ENCODE measurements at regions not wholly inside any gene's neighbourhood (a gene's known extent, or its start where the extent isn't known, plus 50 kb on each side); places are given as distances from the start of the nearest gene placed in this dataset.

GRCh38 chr15:96264351-96264798, 66.1 kb upstream of the NR2F2 start:
- no peak overlapping the region for H3K56ac ChIP-seq (replicated peaks; ENCODE audit: insufficient read length, low read depth, low read length)
- no peak overlapping the region for H2AK5ac ChIP-seq (ENCODE audit: low read depth, low read length)
- H4K8ac ChIP-seq (ENCODE audit: extremely low read depth, insufficient read depth, low read length), result no peak overlapping the region
- H3K27ac ChIP-seq (ENCODE audit: low read depth, low read length), result no peak overlapping the region
- WGBS, 2 experiments (ENCODE audit: extremely low coverage in 1 of 2, insufficient coverage in 1 of 2, insufficient read length in 1 of 2, insufficient replicate concordance in 2 of 2, low coverage in 1 of 2, low lambda C conversion rate in 2 of 2, missing lambda C conversion rate in 1 of 2), result 94% methylated on average over 1 of the region's 1 CpG; no CpG with 5 or more reads in 1 of the 2 experiments
- no peaks in the 10 kb centered on the region for H3K79me1 ChIP-seq (ENCODE audit: low read depth, low read length)
- H3K4ac ChIP-seq (replicated peaks; ENCODE audit: insufficient read length, low read depth, low read length), result no peak overlapping the region
- no peaks in the 10 kb centered on the region for H3K36me3 ChIP-seq (ENCODE audit: control insufficient read depth in 2 of 4, insufficient read depth in 4 of 4, low read length in 3 of 4)
- H2AFZ ChIP-seq (ENCODE audit: low read length), result no peak overlapping the region
- no peak overlapping the region for H3K4me3 ChIP-seq (ENCODE audit: extremely low read depth in 1 of 4, insufficient read depth in 2 of 4, low read depth in 3 of 4, low read length in 4 of 4)
- no peak overlapping the region for H3K14ac ChIP-seq (ENCODE audit: insufficient read length)
- no peak overlapping the region for H2BK5ac ChIP-seq (ENCODE audit: low read depth, low read length)
- H2BK15ac ChIP-seq (ENCODE audit: low read length), result no peak overlapping the region
- POLR2A ChIA-PET (ENCODE audit: partially characterized antibody), result no interaction called here
- no peak overlapping the region for H2BK12ac ChIP-seq (ENCODE audit: low read depth, low read length)
- no peaks in the 10 kb centered on the region for H3K27me3 ChIP-seq (replicated peaks in 1 of 4; ENCODE audit: control insufficient read depth in 3 of 4, extremely low read depth in 1 of 4, insufficient read depth in 3 of 4, low read length in 3 of 4)
- no peaks in the 10 kb centered on the region for H3K9me3 ChIP-seq (ENCODE audit: insufficient read depth in 2 of 2, low read depth in 1 of 2, low read length in 1 of 2)
- H3K79me2 ChIP-seq (ENCODE audit: control insufficient read depth in 1 of 2, insufficient read depth in 2 of 2, low read length in 2 of 2), result no peaks in the 10 kb centered on the region
- H3K18ac ChIP-seq (ENCODE audit: extremely low read depth, low read length), result no peak overlapping the region
- no peak overlapping the region for H4K91ac ChIP-seq (replicated peaks; ENCODE audit: insufficient read length, low read length)
- no peak overlapping the region for H3K9ac ChIP-seq (replicated peaks in 1 of 4; ENCODE audit: extremely low read depth in 1 of 4, low read depth in 3 of 4, low read length in 3 of 4)
- no peak overlapping the region; a peak in 1 of 4 replicates for H3K4me2 ChIP-seq (ENCODE audit: insufficient read depth in 1 of 2, low read depth in 2 of 2, low read length in 2 of 2)
- FAIRE-seq, result no peak
- H2BK20ac ChIP-seq (ENCODE audit: low read length), result no peak overlapping the region
- H4K20me1 ChIP-seq (replicated peaks in 1 of 2; ENCODE audit: control insufficient read depth in 1 of 2, insufficient read depth in 2 of 2, low read length in 2 of 2), result no peaks in the 10 kb centered on the region
- no peak overlapping the region for H4K5ac ChIP-seq (ENCODE audit: insufficient read length, low read depth, low read length)
- no peak overlapping the region for H2BK120ac ChIP-seq (replicated peaks; ENCODE audit: low read depth, low read length)
- no peaks in the 10 kb centered on the region for H3K23me2 ChIP-seq (ENCODE audit: low read depth, low read length)
- CTCF ChIA-PET (ENCODE audit: partially characterized antibody), result no interaction called here
- no peak overlapping the region for H3K23ac ChIP-seq (ENCODE audit: insufficient read length)
- no peak for DNase-seq (ENCODE audit: low read depth in 1 of 2, low spot score in 2 of 2)
- H3K4me1 ChIP-seq (replicated peaks in 1 of 4; ENCODE audit: control insufficient read depth in 3 of 4, insufficient read depth in 4 of 4, low read length in 3 of 4), result peaks cover 0 to 4% (median 1%) of the 10 kb centered on the region in 4 experiments; a peak in 1 of 7 replicates
- TF ChIP-seq YY1 (IDR thresholded peaks at IDR 0.05; ENCODE audit: low read depth, low read length) (no peak), BCL11A (IDR thresholded peaks at IDR 0.05; ENCODE audit: low read depth in 2 of 2, low read length in 2 of 2) (no peak), JUN (IDR thresholded peaks at IDR 0.05; ENCODE audit: low read depth, low read length) (no peak)

Measured in H1 (cell line).